DMS 273 treated with DMSO at 0.1 percent for 48 hours (cell line): ENCODE measurements at regions not wholly inside any gene's neighbourhood (a gene's known extent, or its start where the extent isn't known, plus 50 kb on each side); places are given as distances from the start of the nearest gene placed in this dataset.
"Not testable (repeated sequence)": the region's sequence is repeated elsewhere in the genome, so short reads cannot be mapped to it uniquely, and the experiment has no call there.

Source experiments
- DNase-seq: peaks from one replicate; lab custom pipeline; 2025; lab: John Stamatoyannopoulos, UW

GRCh38 chr11:130675371-130675821 is 227.0 kb downstream of the ADAMTS15 start:
- DNase-seq = peak; percentile 48

- DNase-seq = no peak
These were observed 227.5 kb downstream of the ADAMTS15 start for GRCh38 chr11:130675917-130676316.

- no peak for DNase-seq
These were observed 229.2 kb downstream of the ADAMTS15 start for GRCh38 chr11:130677486-130678153.

GRCh38 chr11:130679247-130679646 is 230.8 kb downstream of the ADAMTS15 start:
- no peak for DNase-seq

GRCh38 chr11:130682471-130682870 is 233.8 kb downstream of the SNX19 start:
- not testable (repeated sequence) for DNase-seq

- DNase-seq = no peak
These were observed 226.9 kb downstream of the SNX19 start for GRCh38 chr11:130689222-130689908.

GRCh38 chr11:130691581-130691980 is 224.7 kb downstream of the SNX19 start:
- no peak for DNase-seq

GRCh38 chr11:130692220-130692619 is 224.1 kb downstream of the SNX19 start:
- no peak for DNase-seq

- no peak for DNase-seq
These were observed 222.7 kb downstream of the SNX19 start for GRCh38 chr11:130693543-130693942.

GRCh38 chr11:130694488-130695045 is 221.7 kb downstream of the SNX19 start:
- no peak for DNase-seq

- no peak for DNase-seq
These were observed 218.1 kb downstream of the SNX19 start for GRCh38 chr11:130698174-130698573.

- DNase-seq = no peak
These were observed 216.7 kb downstream of the SNX19 start for GRCh38 chr11:130699561-130699960.

GRCh38 chr11:130700092-130700491 is 216.2 kb downstream of the SNX19 start:
- DNase-seq = no peak

- DNase-seq = no peak
These were observed 212.6 kb downstream of the SNX19 start for GRCh38 chr11:130703489-130704190.

GRCh38 chr11:130705670-130706421 is 210.4 kb downstream of the SNX19 start:
- no peak for DNase-seq

GRCh38 chr11:130706572-130706971 is 209.7 kb downstream of the SNX19 start:
- no peak for DNase-seq

- no peak for DNase-seq
These were observed 209.1 kb downstream of the SNX19 start for GRCh38 chr11:130707217-130707616.

- no peak for DNase-seq
These were observed 206.7 kb downstream of the SNX19 start for GRCh38 chr11:130709531-130709930.

GRCh38 chr11:130710021-130710420 is 206.3 kb downstream of the SNX19 start:
- DNase-seq = no peak

GRCh38 chr11:130710497-130711012 is 205.7 kb downstream of the SNX19 start:
- DNase-seq = no peak

- DNase-seq = no peak
These were observed 205.1 kb downstream of the SNX19 start for GRCh38 chr11:130711193-130711592.

GRCh38 chr11:130712480-130712879 is 203.8 kb downstream of the SNX19 start:
- no peak for DNase-seq
